HL-60 (cell line): ENCODE measurements at regions not wholly inside any gene's neighbourhood (a gene's known extent, or its start where the extent isn't known, plus 50 kb on each side); places are given as distances from the start of the nearest gene placed in this dataset.

Source experiments
- DNase-seq, 2 experiments: peaks; one replicate each; pipeline ENCODE4 v3.0.0-alpha.2; 2010 to 2020; ENCODE audit warnings: low read depth in 1 of 2, low spot score in 1 of 2
- H3K27ac ChIP-seq: fragments of 250-450 bp; sonication (Bioruptor Pico); replicated peaks from 2 replicates; pipeline ENCODE4 v1.5.1; 2020; ENCODE audit warnings: mild to moderate bottlenecking, moderate library complexity
- H3K27me3 ChIP-seq: fragments of 250-450 bp; sonication (Bioruptor Pico); 2 replicates; pipeline ENCODE4 v1.5.1; 2021; ENCODE audit warnings: mild to moderate bottlenecking, moderate library complexity; ENCODE audit not compliant: insufficient read depth, poor library complexity, severe bottlenecking
- H3K4me3 ChIP-seq: replicated peaks from 2 replicates; pipeline ENCODE4 v1.5.1; 2011; ENCODE audit warnings: mild to moderate bottlenecking, control low read depth, low read length; ENCODE audit not compliant: insufficient read depth
- GABPA ChIP-seq: IDR thresholded peaks from 2 replicates; pipeline ENCODE4 v1.6.1; 2012; ENCODE audit warnings: low read depth
- POLR2AphosphoS5 ChIP-seq: IDR thresholded peaks from 2 replicates; pipeline ENCODE4 v1.6.1; 2012; ENCODE audit warnings: low read depth
- SPI1 ChIP-seq: IDR thresholded peaks from 2 replicates; pipeline ENCODE4 v1.6.1; 2012; ENCODE audit warnings: low read depth, mild to moderate bottlenecking, borderline replicate concordance
- TF ChIP-seq, protein P1 (sequence below): IDR thresholded peaks from one replicate; pipeline ENCODE4 v1.5.1; 2011; ENCODE audit warnings: low read length, control low read depth, inconsistent platforms; ENCODE audit not compliant: insufficient read depth
- TF ChIP-seq, protein P2 (sequence below): IDR thresholded peaks from 2 replicates; pipeline ENCODE4 v1.6.1; 2012; ENCODE audit warnings: low read depth; ENCODE audit not compliant: insufficient replicate concordance

DNA sequence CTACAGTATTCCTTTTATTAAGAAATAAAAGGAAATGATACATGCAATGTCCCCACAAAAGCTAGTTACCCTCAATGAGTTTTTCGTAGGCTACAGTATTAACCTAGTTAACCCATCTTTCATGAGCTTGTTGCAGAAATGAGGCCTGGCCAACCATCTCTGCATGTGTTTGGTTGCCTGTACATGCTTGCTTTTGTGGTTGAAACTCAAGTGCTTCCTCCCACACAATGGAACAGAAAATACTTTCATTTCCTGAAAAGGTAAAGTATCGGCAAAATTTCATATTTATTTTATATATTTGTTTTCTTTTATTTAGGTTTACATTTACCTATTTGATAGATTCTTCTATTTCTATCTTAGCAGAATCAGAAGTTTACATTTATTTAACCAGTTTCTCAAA, 214.6 kb upstream of the FAM241A start:
- Histone ChIP-seq H3K4me3 (no peak overlapping the region), H3K27me3 (peaks cover 8% of the 10 kb centered on the region), H3K27ac (no peak overlapping the region)
- TF ChIP-seq GABPA, result no peak
- no peak for TF ChIP-seq SPI1
- no peak for TF ChIP-seq POLR2AphosphoS5
- TF ChIP-seq, protein P1, sequence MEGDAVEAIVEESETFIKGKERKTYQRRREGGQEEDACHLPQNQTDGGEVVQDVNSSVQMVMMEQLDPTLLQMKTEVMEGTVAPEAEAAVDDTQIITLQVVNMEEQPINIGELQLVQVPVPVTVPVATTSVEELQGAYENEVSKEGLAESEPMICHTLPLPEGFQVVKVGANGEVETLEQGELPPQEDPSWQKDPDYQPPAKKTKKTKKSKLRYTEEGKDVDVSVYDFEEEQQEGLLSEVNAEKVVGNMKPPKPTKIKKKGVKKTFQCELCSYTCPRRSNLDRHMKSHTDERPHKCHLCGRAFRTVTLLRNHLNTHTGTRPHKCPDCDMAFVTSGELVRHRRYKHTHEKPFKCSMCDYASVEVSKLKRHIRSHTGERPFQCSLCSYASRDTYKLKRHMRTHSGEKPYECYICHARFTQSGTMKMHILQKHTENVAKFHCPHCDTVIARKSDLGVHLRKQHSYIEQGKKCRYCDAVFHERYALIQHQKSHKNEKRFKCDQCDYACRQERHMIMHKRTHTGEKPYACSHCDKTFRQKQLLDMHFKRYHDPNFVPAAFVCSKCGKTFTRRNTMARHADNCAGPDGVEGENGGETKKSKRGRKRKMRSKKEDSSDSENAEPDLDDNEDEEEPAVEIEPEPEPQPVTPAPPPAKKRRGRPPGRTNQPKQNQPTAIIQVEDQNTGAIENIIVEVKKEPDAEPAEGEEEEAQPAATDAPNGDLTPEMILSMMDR, result no peak
- TF ChIP-seq, protein P2, sequence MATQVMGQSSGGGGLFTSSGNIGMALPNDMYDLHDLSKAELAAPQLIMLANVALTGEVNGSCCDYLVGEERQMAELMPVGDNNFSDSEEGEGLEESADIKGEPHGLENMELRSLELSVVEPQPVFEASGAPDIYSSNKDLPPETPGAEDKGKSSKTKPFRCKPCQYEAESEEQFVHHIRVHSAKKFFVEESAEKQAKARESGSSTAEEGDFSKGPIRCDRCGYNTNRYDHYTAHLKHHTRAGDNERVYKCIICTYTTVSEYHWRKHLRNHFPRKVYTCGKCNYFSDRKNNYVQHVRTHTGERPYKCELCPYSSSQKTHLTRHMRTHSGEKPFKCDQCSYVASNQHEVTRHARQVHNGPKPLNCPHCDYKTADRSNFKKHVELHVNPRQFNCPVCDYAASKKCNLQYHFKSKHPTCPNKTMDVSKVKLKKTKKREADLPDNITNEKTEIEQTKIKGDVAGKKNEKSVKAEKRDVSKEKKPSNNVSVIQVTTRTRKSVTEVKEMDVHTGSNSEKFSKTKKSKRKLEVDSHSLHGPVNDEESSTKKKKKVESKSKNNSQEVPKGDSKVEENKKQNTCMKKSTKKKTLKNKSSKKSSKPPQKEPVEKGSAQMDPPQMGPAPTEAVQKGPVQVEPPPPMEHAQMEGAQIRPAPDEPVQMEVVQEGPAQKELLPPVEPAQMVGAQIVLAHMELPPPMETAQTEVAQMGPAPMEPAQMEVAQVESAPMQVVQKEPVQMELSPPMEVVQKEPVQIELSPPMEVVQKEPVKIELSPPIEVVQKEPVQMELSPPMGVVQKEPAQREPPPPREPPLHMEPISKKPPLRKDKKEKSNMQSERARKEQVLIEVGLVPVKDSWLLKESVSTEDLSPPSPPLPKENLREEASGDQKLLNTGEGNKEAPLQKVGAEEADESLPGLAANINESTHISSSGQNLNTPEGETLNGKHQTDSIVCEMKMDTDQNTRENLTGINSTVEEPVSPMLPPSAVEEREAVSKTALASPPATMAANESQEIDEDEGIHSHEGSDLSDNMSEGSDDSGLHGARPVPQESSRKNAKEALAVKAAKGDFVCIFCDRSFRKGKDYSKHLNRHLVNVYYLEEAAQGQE, result no peak
- no peak for DNase-seq

DNA sequence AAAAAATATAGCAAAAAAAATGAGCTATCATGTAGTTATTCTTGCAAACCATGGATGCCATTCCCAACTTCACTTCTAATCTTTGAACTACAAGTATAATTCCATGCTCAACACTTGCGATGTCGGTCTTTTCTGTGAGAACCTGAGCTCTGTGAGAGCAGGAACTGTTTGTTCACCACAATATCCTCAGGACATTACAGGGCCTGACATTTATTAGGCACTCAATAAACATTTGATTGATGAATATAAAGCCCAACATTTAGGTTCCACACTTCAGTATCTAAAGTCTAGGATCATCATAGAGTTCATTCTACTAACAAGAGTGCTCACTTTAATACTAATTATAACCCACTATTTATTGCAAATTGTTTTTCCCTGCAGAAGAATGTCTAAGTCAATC, 211.6 kb upstream of the FAM241A start:
- Histone ChIP-seq H3K27ac (no peak overlapping the region), H3K4me3 (no peak overlapping the region), H3K27me3 (peaks cover 8% of the 10 kb centered on the region)
- TF ChIP-seq, protein P1, result no peak
- TF ChIP-seq SPI1 (no peak), POLR2AphosphoS5 (no peak), GABPA (no peak)
- TF ChIP-seq, protein P2, result no peak
- DNase-seq, result no peak

DNA sequence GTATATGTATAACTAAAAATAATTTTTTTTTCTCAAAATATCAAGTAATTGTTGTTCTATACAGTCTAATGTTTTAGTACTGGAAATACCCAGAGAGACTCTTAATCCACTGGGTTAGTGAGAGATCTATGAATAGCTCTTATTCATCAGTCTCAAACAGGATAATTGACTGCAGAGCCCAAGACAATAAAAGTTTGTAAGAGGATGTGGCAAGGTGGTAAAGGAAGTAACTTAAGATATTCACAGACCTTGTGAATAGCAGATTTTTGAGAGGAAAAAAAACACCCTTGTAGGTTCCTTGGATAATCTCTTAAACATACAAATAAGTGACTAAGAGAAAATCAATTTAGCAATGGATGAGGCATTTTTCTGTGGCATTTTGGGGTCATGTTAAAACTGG, 210.9 kb upstream of the FAM241A start:
- TF ChIP-seq, protein P2, result no peak
- TF ChIP-seq, protein P1, result no peak
- TF ChIP-seq SPI1 (no peak), POLR2AphosphoS5 (no peak), GABPA (no peak)
- Histone ChIP-seq H3K4me3 (no peak overlapping the region), H3K27ac (no peak overlapping the region), H3K27me3 (peaks cover 8% of the 10 kb centered on the region)
- DNase-seq, result no peak
